ENCODE measurements at regions not wholly inside any gene's neighbourhood (a gene's known extent, or its start where the extent isn't known, plus 50 kb on each side); places are given as distances from the start of the nearest gene placed in this dataset.

DNA sequence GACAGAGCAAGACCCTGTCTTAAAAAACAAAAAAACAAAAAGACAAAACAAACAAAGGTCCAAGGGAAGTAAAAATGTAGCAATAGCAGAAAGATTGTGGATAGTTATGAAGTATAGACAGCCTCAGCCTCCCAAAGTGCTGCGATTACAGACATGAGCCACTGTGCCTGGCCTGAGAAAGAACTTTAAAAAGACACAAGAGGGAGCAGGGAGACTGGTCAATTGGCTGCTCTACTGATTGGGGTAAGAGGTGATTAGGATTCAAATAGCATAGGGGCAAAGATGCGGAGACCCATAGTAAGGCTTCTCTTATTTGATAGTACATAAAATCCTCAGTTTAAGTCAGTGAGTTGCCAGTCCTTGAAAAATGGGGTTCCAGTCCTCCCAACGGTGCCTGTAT, 518.2 kb upstream of the GOT2 start:
- DNase-seq = no peak

GRCh38 chr16:59249011-59249410, 514.9 kb upstream of the GOT2 start:
- DNase-seq = no peak

DNA sequence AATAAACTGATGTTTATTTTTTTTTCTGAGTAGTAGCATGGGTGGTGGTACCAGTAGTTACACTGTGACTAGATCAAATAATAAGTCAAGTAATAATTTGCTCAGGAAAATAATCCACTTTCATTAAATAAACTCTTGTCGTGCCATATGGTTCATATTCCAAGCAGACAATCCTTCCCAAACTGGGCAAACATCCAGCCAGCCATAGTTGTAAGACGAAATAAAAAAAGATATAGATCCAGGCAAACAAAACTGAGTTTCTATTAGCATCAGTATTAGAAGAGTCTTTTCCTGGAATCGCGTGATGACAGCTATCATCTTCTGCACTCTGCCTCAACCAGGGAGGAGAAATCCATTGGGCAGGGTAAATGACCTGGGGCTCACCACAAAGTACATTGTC, 508.4 kb upstream of the GOT2 start:
- no peak for DNase-seq

DNA sequence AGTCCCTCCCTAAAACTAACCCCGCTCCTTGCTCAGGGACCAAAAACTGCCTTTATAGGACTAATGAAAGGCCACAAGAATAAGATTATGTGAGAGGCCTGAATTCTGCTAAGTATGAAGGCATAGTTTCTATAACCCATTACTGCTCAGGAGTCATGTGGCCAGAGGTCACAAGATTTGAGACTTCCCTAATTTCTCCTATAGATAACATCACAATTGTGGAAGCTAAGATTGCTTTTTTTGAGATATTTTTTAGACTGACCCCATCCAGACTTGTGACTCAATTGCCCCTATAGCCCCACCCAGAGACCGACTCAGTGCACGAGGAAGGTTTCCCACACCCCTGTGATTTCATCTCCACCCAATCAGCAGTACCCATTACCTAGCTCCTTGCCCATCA, 504.1 kb upstream of the GOT2 start:
- no peak for DNase-seq

- no peak for DNase-seq
These were observed 502.8 kb upstream of the GOT2 start for GRCh38 chr16:59236804-59237458.

DNA sequence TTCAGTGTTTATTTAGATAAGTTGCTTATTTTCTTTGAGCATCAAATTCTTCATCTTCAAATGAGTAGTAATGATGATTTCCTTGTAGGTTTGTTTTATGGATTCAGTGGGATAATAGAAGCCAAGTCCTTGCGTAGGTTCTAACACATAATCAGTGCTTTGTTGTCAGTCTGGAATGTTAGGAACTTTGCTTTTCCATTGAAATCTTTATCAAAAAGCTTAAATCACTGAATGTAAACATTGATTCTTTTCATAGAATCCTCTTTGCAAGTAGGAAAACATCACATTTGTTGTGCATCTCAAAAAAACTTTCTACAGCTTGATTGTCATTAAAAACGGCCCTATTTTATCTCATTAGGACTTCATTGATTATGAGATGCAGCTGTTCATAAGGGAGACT, 490.3 kb upstream of the GOT2 start:
- DNase-seq = no peak

DNA sequence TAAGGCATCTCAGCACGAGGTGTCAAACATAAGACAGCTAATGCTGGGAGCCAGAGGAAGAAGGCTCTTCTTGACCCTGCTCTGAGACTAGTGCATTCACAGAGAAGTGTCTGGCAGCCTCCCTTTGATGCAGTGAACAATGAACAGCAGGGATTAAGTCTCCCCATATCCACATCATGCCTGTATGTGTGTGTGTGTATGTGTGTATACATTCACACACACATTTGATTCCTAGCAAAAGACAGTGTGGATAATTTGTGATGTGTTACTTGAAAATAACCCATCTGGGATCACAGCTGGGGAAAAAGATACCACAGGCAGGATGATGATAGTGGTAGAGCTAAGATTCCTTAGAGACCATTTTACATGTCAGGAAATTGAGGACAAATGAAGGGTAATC, 485.9 kb upstream of the GOT2 start:
- no peak for DNase-seq

- no peak for DNase-seq
These were observed 482.2 kb upstream of the GOT2 start for GRCh38 chr16:59216291-59216690.

DNA sequence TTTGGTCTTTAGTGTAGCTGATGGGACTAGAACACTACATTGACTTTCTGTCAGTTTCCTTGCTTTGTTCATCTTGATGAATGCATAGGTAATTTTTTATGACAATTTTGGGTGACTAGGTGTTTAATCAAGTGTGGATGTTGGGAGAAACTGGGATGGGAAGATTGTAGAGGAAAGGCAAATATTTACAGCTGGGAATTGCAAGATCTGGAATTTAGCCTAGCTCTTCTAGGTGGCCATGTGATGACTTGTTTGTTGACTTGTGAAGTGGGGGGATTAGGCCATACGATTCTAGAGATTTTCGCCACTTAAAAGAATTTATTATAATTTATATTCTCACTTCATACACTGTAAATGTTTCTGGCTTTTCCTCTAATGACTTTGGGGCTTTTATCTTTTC, 480.3 kb upstream of the GOT2 start:
- no peak for DNase-seq

GRCh38 chr16:59213952-59214351, 479.8 kb upstream of the GOT2 start:
- no peak for DNase-seq

- no peak for DNase-seq
These were observed 478.4 kb upstream of the GOT2 start for GRCh38 chr16:59212492-59213024.

DNA sequence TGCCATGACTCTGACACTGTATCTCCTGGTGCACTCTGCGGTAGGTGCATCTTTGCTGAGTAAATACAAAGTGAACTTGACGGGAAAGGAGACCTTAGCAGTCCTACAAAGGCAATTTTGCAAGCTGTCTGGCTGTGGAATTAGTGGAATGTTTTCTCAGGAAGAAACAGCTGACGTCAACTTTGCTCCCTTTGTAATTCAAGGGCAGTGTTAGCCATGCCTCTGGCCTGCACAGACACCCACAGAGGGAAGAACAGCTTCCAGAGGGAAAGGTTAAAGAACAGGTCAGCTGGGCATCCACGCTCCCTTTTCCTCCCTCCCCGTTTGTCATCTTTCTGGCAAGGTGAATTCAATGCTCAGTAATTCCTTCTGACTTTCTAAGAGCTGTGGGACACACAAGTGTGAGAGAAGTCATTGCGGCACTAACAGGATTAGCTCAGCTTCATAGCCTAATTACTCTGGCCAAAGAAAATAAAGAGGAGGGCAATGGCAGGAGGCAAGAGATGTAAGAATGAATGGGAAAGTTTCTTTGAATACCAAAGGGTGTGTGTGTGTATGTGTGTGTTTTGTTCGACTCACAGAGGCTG, 476.9 kb upstream of the GOT2 start:
- DNase-seq = no peak

DNA sequence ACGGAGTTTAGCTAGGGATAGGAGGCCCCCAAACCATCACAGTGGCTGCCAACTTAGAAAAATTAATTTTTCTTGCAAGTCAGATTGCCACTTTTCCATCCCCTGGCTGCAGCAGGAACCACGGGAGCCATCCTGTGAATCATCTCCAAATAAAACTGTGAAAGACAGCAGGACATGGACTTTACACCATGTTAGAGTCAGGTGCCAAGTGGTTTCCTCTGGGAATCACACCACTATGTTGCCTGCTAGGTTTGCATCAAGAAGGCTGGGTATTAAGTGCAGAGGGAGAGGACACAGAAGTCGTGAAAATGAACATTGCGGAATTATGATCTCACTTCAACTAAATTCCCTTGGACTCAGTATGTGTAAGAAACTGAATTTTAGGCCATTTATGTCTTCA, 471.3 kb upstream of the GOT2 start:
- DNase-seq = no peak

DNA sequence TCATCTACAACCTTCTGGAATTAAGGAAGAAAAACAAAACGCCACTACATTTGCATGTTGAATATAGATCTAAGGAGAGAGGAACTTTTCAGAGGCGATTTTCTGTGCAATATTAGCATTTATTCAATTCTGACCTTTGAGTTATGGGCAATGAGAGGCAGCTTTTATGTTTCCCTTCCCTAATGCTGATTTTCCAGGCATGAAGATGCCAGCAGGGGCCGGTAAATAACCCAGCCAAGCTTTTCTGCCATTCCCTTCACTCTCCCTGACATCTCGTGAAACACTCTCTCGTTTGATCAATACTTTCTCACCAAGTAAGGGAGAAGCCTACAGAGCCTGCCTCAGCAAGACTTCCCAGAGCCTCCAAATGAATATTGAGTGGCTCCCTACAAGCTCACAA, 470.5 kb upstream of the GOT2 start:
- DNase-seq = no peak

GRCh38 chr16:59202233-59202862, 468.2 kb upstream of the GOT2 start:
- no peak for DNase-seq

DNA sequence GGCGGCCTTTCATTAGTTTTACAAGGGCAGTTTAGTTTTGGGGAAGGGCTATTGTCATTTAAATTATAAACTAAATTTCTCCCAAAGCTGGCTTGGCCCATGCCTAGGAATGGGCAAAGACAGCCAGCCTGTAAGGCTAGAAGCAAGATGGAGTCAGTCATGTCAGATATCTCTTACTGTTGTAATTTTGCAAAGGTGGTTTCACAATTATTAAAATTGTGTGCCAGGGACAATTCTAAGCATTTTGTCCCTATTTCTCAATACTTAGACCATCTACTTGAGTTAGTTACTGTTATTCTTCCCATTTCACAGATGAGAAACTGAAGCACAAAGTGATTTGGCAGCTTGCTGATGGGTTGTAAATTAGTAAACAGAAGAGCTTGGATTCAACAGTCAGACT, 467.7 kb upstream of the GOT2 start:
- DNase-seq = no peak

GRCh38 chr16:59201160-59201559, 467.0 kb upstream of the GOT2 start:
- DNase-seq = no peak

DNA sequence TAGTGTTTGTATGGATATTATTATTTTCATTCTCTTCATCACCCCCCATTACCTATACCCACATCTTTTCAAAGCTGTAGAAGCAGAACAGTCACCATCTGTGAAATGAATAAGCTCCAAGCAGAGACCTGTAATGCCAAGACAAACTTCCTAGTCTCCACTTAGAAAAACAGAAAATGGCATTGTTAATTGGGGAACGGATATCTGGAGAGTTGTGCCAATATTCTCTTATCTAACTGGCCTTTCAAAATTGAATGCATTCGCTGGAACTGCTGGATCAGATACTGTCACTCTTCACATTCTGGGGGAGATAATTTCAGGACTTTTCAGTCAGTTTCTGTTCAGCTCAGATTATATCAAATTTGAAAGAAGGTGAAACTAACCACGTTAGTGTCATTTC, 464.4 kb upstream of the GOT2 start:
- no peak for DNase-seq

- DNase-seq = no peak
These were observed 461.1 kb upstream of the GOT2 start for GRCh38 chr16:59195242-59195641.

DNA sequence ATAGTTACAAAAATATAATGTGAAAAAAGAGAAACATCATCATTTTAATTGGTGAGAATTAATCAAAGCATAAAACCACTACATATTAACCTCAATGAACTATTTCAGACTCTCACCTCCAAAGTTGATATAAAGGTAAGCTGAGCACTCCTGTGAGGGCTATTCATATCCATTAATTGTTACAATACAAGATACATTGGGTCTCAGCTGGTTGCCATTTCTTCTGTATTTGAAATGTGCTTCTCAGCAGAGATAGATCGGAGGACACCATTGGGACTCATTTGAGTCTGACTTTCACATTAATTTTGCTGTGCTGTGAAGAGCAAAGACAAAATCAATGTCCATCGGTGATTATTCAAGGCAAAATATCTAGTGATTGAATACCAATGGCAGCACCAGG, 459.5 kb upstream of the GOT2 start:
- DNase-seq = no peak

DNA sequence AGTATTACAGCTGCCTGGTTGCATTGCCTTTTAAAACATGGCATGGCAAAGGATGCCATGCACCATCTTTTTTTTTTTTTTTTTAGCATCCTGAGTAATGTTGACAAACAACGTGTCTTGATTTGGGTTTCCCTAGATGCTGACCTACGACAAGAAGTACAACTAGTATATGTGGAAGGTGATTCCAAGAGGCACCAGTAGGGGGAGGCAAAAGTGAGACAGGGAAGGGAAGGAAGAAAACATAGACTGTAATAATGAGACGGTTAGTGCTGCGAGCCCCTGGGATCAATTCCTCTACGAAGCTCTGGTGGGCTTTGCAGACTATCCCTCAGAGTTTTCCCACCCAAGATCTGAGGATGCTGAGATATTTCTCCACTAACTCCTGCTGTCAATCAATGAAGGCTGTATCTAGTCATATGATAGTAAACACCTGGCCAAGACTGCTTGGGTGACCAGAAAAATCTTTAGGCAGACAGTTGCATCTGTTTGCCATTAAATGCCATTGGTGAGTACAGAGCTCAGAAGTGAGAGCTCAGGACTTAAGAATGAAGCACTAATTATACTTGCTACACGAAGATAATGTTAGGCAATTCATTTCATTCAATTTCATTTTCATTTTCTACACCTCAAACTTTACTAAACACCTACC, 458.6 kb upstream of the GOT2 start:
- no peak for DNase-seq

- no peak for DNase-seq
These were observed 456.6 kb upstream of the GOT2 start for GRCh38 chr16:59190731-59191130.

DNA sequence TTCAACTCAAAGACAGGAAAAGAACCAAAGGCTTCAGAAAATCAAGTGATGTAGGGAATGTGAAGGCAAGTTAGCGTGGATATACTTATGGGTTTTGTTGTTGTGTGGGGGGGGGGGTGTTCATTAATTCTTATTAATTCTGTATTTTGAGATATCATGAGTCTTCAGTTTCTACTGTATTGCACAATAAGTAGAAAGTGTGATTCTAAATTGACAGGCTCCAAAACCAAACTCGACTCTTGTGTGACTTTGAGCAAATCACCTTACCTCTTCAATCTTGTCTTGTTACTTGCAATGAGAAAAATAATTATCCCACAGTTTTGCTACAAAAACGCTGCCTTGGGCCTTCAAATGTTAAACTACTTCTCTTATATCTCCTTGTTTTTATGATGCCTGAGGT, 453.9 kb upstream of the GOT2 start:
- DNase-seq = no peak

DNA sequence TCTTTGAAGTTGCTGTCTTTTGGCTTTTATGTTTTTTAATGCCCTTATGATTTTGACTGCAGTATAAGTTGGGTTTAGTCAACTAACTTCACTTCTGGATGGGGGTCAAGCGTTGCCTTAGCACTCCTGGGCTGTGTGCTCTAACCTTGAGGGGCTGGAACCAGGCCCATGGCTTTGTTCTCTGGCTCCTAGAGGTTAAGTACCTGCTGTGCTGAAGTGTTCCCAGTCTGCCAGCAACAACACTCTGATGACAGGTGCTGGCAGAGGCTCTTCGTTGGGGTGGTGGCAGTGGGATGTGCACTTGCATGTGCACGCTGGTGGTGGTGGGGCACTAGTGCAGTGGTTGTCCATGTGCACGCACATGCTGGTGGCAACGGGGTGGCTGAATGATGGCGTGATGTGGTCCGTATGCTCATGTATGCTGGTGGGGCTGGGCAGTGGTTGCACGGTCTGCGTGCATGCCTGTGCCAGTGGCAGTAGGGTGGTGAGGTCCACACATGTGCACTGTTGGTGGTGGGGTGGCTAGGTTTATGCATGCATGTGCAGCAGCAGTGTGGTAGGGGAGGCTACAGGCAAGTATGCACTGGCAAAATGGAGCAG, 447.8 kb upstream of the GOT2 start:
- no peak for DNase-seq

Data from activated effector memory CD4-positive, alpha-beta T cell treated with anti-CD3 and anti-CD28 coated beads, Interleukin-2, amount 50 U/mL, for 16 hours (primary cell).